H1 (cell line): ENCODE measurements at regions not wholly inside any gene's neighbourhood (a gene's known extent, or its start where the extent isn't known, plus 50 kb on each side); places are given as distances from the start of the nearest gene placed in this dataset.

ENCODE experiments used
- CTCF ChIA-PET: fragments of 300-600 bp; sonication (Branson Sonifier 250); formaldehyde crosslinking; loops from one replicate; lab custom pipeline; 2021; ENCODE audit not compliant: partially characterized antibody; lab: Charles Lee
- POLR2A ChIA-PET: fragments of 300-600 bp; sonication (Branson Sonifier 250); formaldehyde crosslinking; loops from one replicate; lab custom pipeline; 2021; ENCODE audit warnings: inconsistent platforms; ENCODE audit not compliant: partially characterized antibody; lab: Charles Lee
- DNase-seq, 2 experiments: peaks; one replicate each; pipeline versions ENCODE4 v3.0.0 to v3.0.0-alpha.2; 2010 to 2022; ENCODE audit warnings: low spot score in 2 of 2, low read depth in 1 of 2, mixed read lengths in 1 of 2
- FAIRE-seq: peaks from 2 replicates; lab custom pipeline; 2011; peaks lifted over from hg19 to GRCh38; lab: Jason Lieb, UNC
- H2AFZ ChIP-seq: 2 replicates; pipeline ENCODE4 v1.8.1; 2012; ENCODE audit warnings: low read length, inconsistent platforms
- H2AK5ac ChIP-seq: 2 replicates; pipeline ENCODE4 v1.6.1; 2013; ENCODE audit warnings: low read depth, low read length
- H2BK120ac ChIP-seq: replicated peaks from 2 replicates; pipeline ENCODE3; 2013; ENCODE audit warnings: low read depth, low read length, inconsistent platforms
- H2BK12ac ChIP-seq: 2 replicates; pipeline ENCODE4 v1.6.1; 2013; ENCODE audit warnings: low read depth, low read length
- H2BK15ac ChIP-seq: 2 replicates; pipeline ENCODE4 v1.6.1; 2013; ENCODE audit warnings: low read length
- H2BK20ac ChIP-seq: 2 replicates; pipeline ENCODE4 v1.6.1; 2013; ENCODE audit warnings: low read length
- H2BK5ac ChIP-seq: 2 replicates; pipeline ENCODE4 v1.6.1; 2013; ENCODE audit warnings: low read depth, low read length
- H3K14ac ChIP-seq: 2 replicates; pipeline ENCODE4 v1.6.1; 2013; ENCODE audit warnings: inconsistent platforms; ENCODE audit not compliant: insufficient read length
- H3K18ac ChIP-seq: 2 replicates; pipeline ENCODE4 v1.6.1; 2013; ENCODE audit warnings: low read length; ENCODE audit errors: extremely low read depth
- H3K23ac ChIP-seq: 2 replicates; pipeline ENCODE4 v1.6.1; 2013; ENCODE audit warnings: inconsistent platforms; ENCODE audit not compliant: insufficient read length
- H3K23me2 ChIP-seq: 2 replicates; pipeline ENCODE4 v1.6.1; 2013; ENCODE audit warnings: low read depth, low read length
- H3K27ac ChIP-seq: 2 replicates; pipeline ENCODE4 v1.6.1; 2011; ENCODE audit warnings: low read depth, low read length, inconsistent platforms
- H3K27me3 ChIP-seq, 4 experiments: replicated peaks in 1 of 4; 1 replicate in 1 of 4; 2 replicates in 3 of 4; pipeline versions ENCODE4 v1.6.1 to v1.8.1; 2011 to 2013; ENCODE audit warnings: low read length in 3 of 4, mild to moderate bottlenecking in 3 of 4, inconsistent platforms in 2 of 4, mixed read lengths in 2 of 4, moderate library complexity in 1 of 4; ENCODE audit not compliant: control insufficient read depth in 3 of 4, insufficient read depth in 3 of 4; ENCODE audit errors: extremely low read depth in 1 of 4
- H3K36me3 ChIP-seq, 4 experiments: 2 replicates each; pipeline versions ENCODE4 v1.6.1 to v1.8.1; 2011 to 2013; ENCODE audit warnings: mild to moderate bottlenecking in 4 of 4, low read length in 3 of 4, moderate library complexity in 2 of 4, control low read depth in 1 of 4, inconsistent platforms in 1 of 4; ENCODE audit not compliant: insufficient read depth in 4 of 4, control insufficient read depth in 2 of 4
- H3K4ac ChIP-seq: replicated peaks from 2 replicates; pipeline ENCODE3; 2013; ENCODE audit warnings: low read length, low read depth, mixed read lengths, inconsistent platforms; ENCODE audit not compliant: insufficient read length
- H3K4me1 ChIP-seq, 4 experiments: replicated peaks in 1 of 4; 1 replicate in 1 of 4; 2 replicates in 3 of 4; pipeline versions ENCODE4 v1.6.1 to v1.8.1; 2011 to 2013; ENCODE audit warnings: low read length in 3 of 4, inconsistent platforms in 2 of 4, mixed read lengths in 1 of 4; ENCODE audit not compliant: insufficient read depth in 4 of 4, control insufficient read depth in 3 of 4
- H3K4me2 ChIP-seq, 2 experiments: 2 replicates each; pipeline versions ENCODE4 v1.6.1 to v1.8.1; 2011 to 2013; ENCODE audit warnings: low read depth in 2 of 2, low read length in 2 of 2, control low read depth in 1 of 2, inconsistent platforms in 1 of 2, mild to moderate bottlenecking in 1 of 2; ENCODE audit not compliant: insufficient read depth in 1 of 2
- H3K4me3 ChIP-seq, 4 experiments: fragments of 200-600, 300-600 bp in 1 of 4; sonication (generic), shearing (Covaris generic), sonication (Bioruptor Twin) in 1 of 4; 2 replicates each; pipeline versions ENCODE4 v1.5.1 to v1.8.1; 2011 to 2016; ENCODE audit warnings: low read length in 4 of 4, low read depth in 3 of 4, control low read depth in 2 of 4, inconsistent platforms in 2 of 4, mild to moderate bottlenecking in 2 of 4, mixed read lengths in 1 of 4, moderate library complexity in 1 of 4; ENCODE audit not compliant: insufficient read depth in 2 of 4; ENCODE audit errors: extremely low read depth in 1 of 4
- H3K56ac ChIP-seq: replicated peaks from 2 replicates; pipeline ENCODE3; 2013; ENCODE audit warnings: low read depth, mild to moderate bottlenecking, mixed read lengths, low read length, inconsistent platforms; ENCODE audit not compliant: insufficient read length
- H3K79me1 ChIP-seq: 2 replicates; pipeline ENCODE4 v1.6.1; 2013; ENCODE audit warnings: low read depth, low read length, control low read depth
- H3K79me2 ChIP-seq, 2 experiments: 2 replicates each; pipeline versions ENCODE4 v1.6.1 to v1.8.1; 2012 to 2013; ENCODE audit warnings: low read length in 2 of 2, mild to moderate bottlenecking in 2 of 2, inconsistent platforms in 1 of 2; ENCODE audit not compliant: insufficient read depth in 2 of 2, control insufficient read depth in 1 of 2
- H3K9ac ChIP-seq, 4 experiments: replicated peaks in 1 of 4; 1 replicate in 1 of 4; 2 replicates in 3 of 4; pipeline versions ENCODE4 v1.6.1 to v1.8.1; 2011 to 2013; ENCODE audit warnings: low read depth in 3 of 4, low read length in 3 of 4, control low read depth in 2 of 4, mild to moderate bottlenecking in 2 of 4, moderate library complexity in 2 of 4, inconsistent platforms in 1 of 4; ENCODE audit errors: extremely low read depth in 1 of 4
- H3K9me3 ChIP-seq, 2 experiments: 2 replicates each; pipeline versions ENCODE4 v1.6.1 to v1.8.1; 2012 to 2013; ENCODE audit warnings: mild to moderate bottlenecking in 2 of 2, moderate library complexity in 2 of 2, control low read depth in 1 of 2, inconsistent platforms in 1 of 2, low read depth in 1 of 2, low read length in 1 of 2, mixed read lengths in 1 of 2; ENCODE audit not compliant: insufficient read depth in 2 of 2
- H4K20me1 ChIP-seq, 2 experiments: replicated peaks in 1 of 2; 2 replicates each; pipeline versions ENCODE3 to v1.8.1; 2011 to 2013; ENCODE audit warnings: inconsistent platforms in 2 of 2, low read length in 2 of 2, mild to moderate bottlenecking in 1 of 2; ENCODE audit not compliant: insufficient read depth in 2 of 2, control insufficient read depth in 1 of 2
- H4K5ac ChIP-seq: 2 replicates; pipeline ENCODE4 v1.6.1; 2013; ENCODE audit warnings: low read length, low read depth, mixed read lengths, inconsistent platforms; ENCODE audit not compliant: insufficient read length
- H4K8ac ChIP-seq: 2 replicates; pipeline ENCODE4 v1.8.0; 2013; ENCODE audit warnings: mild to moderate bottlenecking, moderate library complexity, low read length, inconsistent platforms; ENCODE audit not compliant: insufficient read depth; ENCODE audit errors: extremely low read depth
- H4K91ac ChIP-seq: replicated peaks from 2 replicates; pipeline ENCODE3; 2013; ENCODE audit warnings: low read length, mixed read lengths, inconsistent platforms; ENCODE audit not compliant: insufficient read length
- BRCA1 ChIP-seq: IDR thresholded peaks from 2 replicates; pipeline ENCODE4 v1.6.1; 2012; ENCODE audit warnings: low read depth, low read length, improper control_type of control experiment
- EP300 ChIP-seq, 2 experiments: IDR thresholded peaks; 1 replicate in 1 of 2; 2 replicates in 1 of 2; pipeline ENCODE4 v1.6.1; 2011 to 2012; ENCODE audit warnings: low read depth in 2 of 2, low read length in 2 of 2, mild to moderate bottlenecking in 2 of 2, borderline replicate concordance in 1 of 2, inconsistent platforms in 1 of 2, moderate library complexity in 1 of 2
- GABPA ChIP-seq: IDR thresholded peaks from 2 replicates; pipeline ENCODE4 v1.6.1; 2011; ENCODE audit warnings: mild to moderate bottlenecking, low read length, moderate library complexity, borderline replicate concordance; ENCODE audit not compliant: insufficient read depth
- HDAC2 ChIP-seq, 2 experiments: fragments of 300-600 bp in 1 of 2; sonication (generic) in 1 of 2; IDR thresholded peaks; 2 replicates each; pipeline ENCODE4 v1.6.1; 2011 to 2012; ENCODE audit warnings: low read depth in 2 of 2, low read length in 2 of 2, mild to moderate bottlenecking in 2 of 2, moderate library complexity in 2 of 2, borderline replicate concordance in 1 of 2, inconsistent platforms in 1 of 2
- NANOG ChIP-seq: IDR thresholded peaks from 2 replicates; pipeline ENCODE4 v1.6.1; 2011; ENCODE audit warnings: low read length, low read depth, mild to moderate bottlenecking, inconsistent platforms; ENCODE audit not compliant: insufficient read depth, poor library complexity, severe bottlenecking
- PHF8 ChIP-seq: fragments of 200-600 bp; sonication (generic); conservative IDR thresholded peaks from 2 replicates; pipeline ENCODE4 v1.7.1; 2012; ENCODE audit warnings: low read depth, mild to moderate bottlenecking, inconsistent platforms, low read length, moderate library complexity
- POU5F1 ChIP-seq: IDR thresholded peaks from 2 replicates; pipeline ENCODE4 v1.6.1; 2011; ENCODE audit warnings: low read depth, mild to moderate bottlenecking, low read length, moderate library complexity
- RFX5 ChIP-seq: IDR thresholded peaks from 2 replicates; pipeline ENCODE4 v1.6.1; 2011; ENCODE audit warnings: low read depth, low read length, improper control_type of control experiment, borderline replicate concordance
- SIX5 ChIP-seq: IDR thresholded peaks from 2 replicates; pipeline ENCODE4 v1.6.1; 2011; ENCODE audit warnings: mild to moderate bottlenecking, low read depth, low read length
- SRF ChIP-seq: IDR thresholded peaks from 2 replicates; pipeline ENCODE4 v1.6.1; 2011; ENCODE audit warnings: mild to moderate bottlenecking, low read depth, low read length, moderate library complexity
- TAF1 ChIP-seq: IDR thresholded peaks from 2 replicates; pipeline ENCODE4 v1.6.1; 2011; ENCODE audit warnings: mild to moderate bottlenecking, low read depth, low read length
- TEAD4 ChIP-seq: IDR thresholded peaks from 2 replicates; pipeline ENCODE4 v1.6.1; 2012; ENCODE audit warnings: low read depth, low read length, inconsistent platforms, mixed read lengths
- WGBS, 2 experiments: shearing (Covaris generic) in 1 of 2; methylation state at CpG; one replicate each; pipeline versions ENCODE4 v1.1.6 to v1.1.7; 2013 to 2015; ENCODE audit warnings: low lambda C conversion rate in 2 of 2, mixed read lengths in 2 of 2, inconsistent platforms in 1 of 2, low coverage in 1 of 2, missing lambda C conversion rate in 1 of 2; ENCODE audit not compliant: insufficient replicate concordance in 2 of 2, insufficient coverage in 1 of 2, insufficient read length in 1 of 2; ENCODE audit errors: extremely low coverage in 1 of 2, missing lambda C conversion rate in 1 of 2; 5-methylcytosine and 5-hydroxymethylcytosine counted together

DNA sequence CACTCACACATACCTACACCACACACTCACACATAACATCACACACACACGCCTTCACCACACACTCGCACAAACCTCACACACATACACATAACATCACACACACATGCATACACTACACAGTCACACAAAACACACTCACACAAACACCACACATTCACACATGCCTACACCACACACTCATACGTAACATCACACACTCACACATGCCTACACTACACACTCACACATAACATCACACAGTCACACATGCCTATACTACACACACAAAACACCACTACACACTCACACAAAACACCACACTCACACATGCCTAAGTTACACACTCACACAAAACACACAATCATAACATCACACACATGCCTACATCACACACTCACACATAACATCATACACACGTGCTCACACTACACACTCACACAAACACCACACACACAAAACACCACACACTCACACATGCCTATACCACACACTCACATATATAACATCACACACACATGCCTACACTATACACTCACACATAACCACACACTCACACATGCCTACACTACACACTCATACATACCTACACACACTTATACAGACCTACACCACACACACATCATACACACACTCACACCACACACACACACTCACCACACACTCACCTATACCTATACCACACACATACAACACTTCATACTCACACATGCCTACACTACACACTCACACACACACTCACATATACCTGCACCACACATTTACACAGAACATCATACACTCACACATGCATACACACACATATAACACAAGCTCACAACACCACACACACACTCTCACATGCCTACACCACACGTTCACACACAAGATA is 383.5 kb downstream of the C6orf118 start:
- Histone ChIP-seq H3K56ac (peak overlapping the region; percentile 80), H3K79me2 (no peaks in the 10 kb centered on the region), H3K4me1 (no peaks in the 10 kb centered on the region), H3K4me2 (no peak overlapping the region), H3K9ac (peak overlapping the region in 1 of 4 experiments; percentile 33; a peak in 1 of 7 replicates), H4K91ac (peak overlapping the region; percentile 38), H2BK120ac (peak overlapping the region; percentile 7), H2BK5ac (peak overlapping the region; percentile 57), H3K9me3 (no peaks in the 10 kb centered on the region), H4K5ac (peak overlapping the region; percentile 2), H2BK15ac (peak overlapping the region; percentile 37), H3K27ac (no peak overlapping the region), H3K23ac (peak overlapping the region; percentile 53), H3K18ac (no peak overlapping the region), H2AK5ac (peak overlapping the region; percentile 91), H2BK20ac (0 out of 2 replicates have a peak overlapping the region, but pooled peaks have one; percentile 4), H3K79me1 (no peaks in the 10 kb centered on the region), H3K4ac (peak overlapping the region; percentile 87), H3K23me2 (peaks cover 10% of the 10 kb centered on the region), H3K14ac (no peak overlapping the region), H4K20me1 (peaks cover 0 to 7% of the 10 kb centered on the region in 2 experiments), H3K4me3 (no peak overlapping the region), H4K8ac (no peak overlapping the region), H3K27me3 (no peaks in the 10 kb centered on the region; a peak in 1 of 7 replicates), H2BK12ac (peak overlapping the region; percentile 84), H2AFZ (no peak overlapping the region), H3K36me3 (no peaks in the 10 kb centered on the region)
- no peak for TF ChIP-seq PHF8
- TF ChIP-seq TEAD4, result no peak
- TF ChIP-seq BRCA1, result no peak
- TF ChIP-seq TAF1, result no peak
- no peak for TF ChIP-seq GABPA
- no peak for TF ChIP-seq POU5F1
- no peak for TF ChIP-seq RFX5
- no peak for TF ChIP-seq NANOG
- no peak for TF ChIP-seq SIX5
- no peak for TF ChIP-seq HDAC2 (IDR thresholded peaks at IDR 0.05; ENCODE audit: borderline replicate concordance in 1 of 2, low read depth in 2 of 2, low read length in 2 of 2)
- TF ChIP-seq EP300 (IDR thresholded peaks at IDR 0.05; ENCODE audit: borderline replicate concordance in 1 of 2, low read depth in 2 of 2, low read length in 2 of 2), result no peak
- TF ChIP-seq SRF, result no peak
- DNase-seq (no peak), FAIRE-seq (no peak)
- ChIA-PET CTCF (interaction anchor here (0.6 to 3.6 kb wide), 6 partner anchors 11 to 819 kb away, joined by 3 to 13 read pairs (median 8); no protein-coding TSS in a partner anchor), POLR2A (no interaction called here)
- WGBS, 2 experiments, result 90 to 100% methylated on average over 3 to 5 of the region's 5 CpGs
